H9 (cell line): ENCODE measurements at regions not wholly inside any gene's neighbourhood (a gene's known extent, or its start where the extent isn't known, plus 50 kb on each side); places are given as distances from the start of the nearest gene placed in this dataset.

Experiments
- DNase-seq: peaks from one replicate; pipeline ENCODE4 v3.0.0-alpha.2; 2017
- H2AFZ ChIP-seq: one replicate; pipeline ENCODE4 v1.6.1; 2013; ENCODE audit warnings: mild to moderate bottlenecking, low read length, control low read depth, moderate library complexity
- H2AK5ac ChIP-seq: 2 replicates; pipeline ENCODE4 v1.6.1; 2013; ENCODE audit warnings: low read length, control low read depth, mixed read lengths; ENCODE audit not compliant: insufficient read length
- H2BK120ac ChIP-seq: one replicate; pipeline ENCODE4 v1.6.1; 2013; ENCODE audit warnings: low read depth, mild to moderate bottlenecking, low read length, control low read depth, inconsistent platforms; ENCODE audit not compliant: poor library complexity, severe bottlenecking
- H2BK12ac ChIP-seq: 2 replicates; pipeline ENCODE4 v1.6.1; 2013; ENCODE audit warnings: low read length, control low read depth, mixed read lengths, low read depth; ENCODE audit not compliant: insufficient read length
- H2BK15ac ChIP-seq: 2 replicates; pipeline ENCODE4 v1.6.1; 2013; ENCODE audit warnings: low read depth, low read length, control low read depth
- H2BK20ac ChIP-seq: one replicate; pipeline ENCODE4 v1.6.1; 2013; ENCODE audit warnings: low read depth, mild to moderate bottlenecking, low read length, control low read depth, inconsistent platforms; ENCODE audit not compliant: poor library complexity, severe bottlenecking
- H2BK5ac ChIP-seq: 2 replicates; pipeline ENCODE4 v1.6.1; 2013; ENCODE audit warnings: low read length, control low read depth, mixed read lengths; ENCODE audit not compliant: insufficient read length
- H3K14ac ChIP-seq: 2 replicates; pipeline ENCODE4 v1.6.1; 2013; ENCODE audit warnings: low read length, control low read depth; ENCODE audit not compliant: insufficient read depth
- H3K18ac ChIP-seq: 2 replicates; pipeline ENCODE4 v1.6.1; 2013; ENCODE audit warnings: low read depth, mild to moderate bottlenecking, mixed read lengths, low read length, control low read depth; ENCODE audit not compliant: insufficient read length
- H3K23ac ChIP-seq: 2 replicates; pipeline ENCODE4 v1.6.1; 2013; ENCODE audit warnings: low read length, control low read depth, mixed read lengths, low read depth; ENCODE audit not compliant: insufficient read length
- H3K23me2 ChIP-seq: 2 replicates; pipeline ENCODE4 v1.6.1; 2013; ENCODE audit warnings: low read depth, mild to moderate bottlenecking, mixed read lengths, low read length, control low read depth; ENCODE audit not compliant: insufficient read length, poor library complexity, severe bottlenecking
- H3K27ac ChIP-seq: 2 replicates; pipeline ENCODE4 v1.5.1; 2013; ENCODE audit warnings: low read length, control low read depth, mixed read lengths, low read depth; ENCODE audit not compliant: insufficient read length
- H3K27me3 ChIP-seq: 2 replicates; pipeline ENCODE4 v1.6.1; 2013; ENCODE audit warnings: low read length, control low read depth, inconsistent platforms; ENCODE audit not compliant: insufficient read depth
- H3K4ac ChIP-seq: 2 replicates; pipeline ENCODE4 v1.6.1; 2013; ENCODE audit warnings: low read depth, mild to moderate bottlenecking, control low read depth, inconsistent platforms, low read length, moderate library complexity
- H3K4me1 ChIP-seq: 2 replicates; pipeline ENCODE4 v1.6.1; 2013; ENCODE audit warnings: low read length, control low read depth, inconsistent platforms; ENCODE audit not compliant: insufficient read depth
- H3K4me2 ChIP-seq: 2 replicates; pipeline ENCODE4 v1.6.1; 2013; ENCODE audit warnings: low read length, control low read depth, mixed read lengths; ENCODE audit not compliant: insufficient read length, insufficient read depth
- H3K56ac ChIP-seq: 2 replicates; pipeline ENCODE4 v1.6.1; 2013; ENCODE audit warnings: low read depth, mild to moderate bottlenecking, mixed read lengths, low read length, control low read depth; ENCODE audit not compliant: insufficient read length
- H3K79me1 ChIP-seq: 2 replicates; pipeline ENCODE4 v1.6.1; 2013; ENCODE audit warnings: low read depth, mild to moderate bottlenecking, moderate library complexity, low read length, control low read depth, inconsistent platforms; ENCODE audit not compliant: insufficient read depth, poor library complexity, severe bottlenecking
- H3K79me2 ChIP-seq: 2 replicates; pipeline ENCODE4 v1.6.1; 2013; ENCODE audit warnings: low read length, control low read depth, inconsistent platforms; ENCODE audit not compliant: insufficient read depth
- H3K9ac ChIP-seq: 2 replicates; pipeline ENCODE4 v1.6.1; 2013; ENCODE audit warnings: low read length, control low read depth, mixed read lengths; ENCODE audit not compliant: insufficient read length; ENCODE audit errors: extremely low read depth
- H3K9me3 ChIP-seq: one replicate; pipeline ENCODE4 v1.6.1; 2013; ENCODE audit warnings: low read depth, low read length, inconsistent platforms; ENCODE audit not compliant: control insufficient read depth
- H3T11ph ChIP-seq: one replicate; pipeline ENCODE4 v1.6.1; 2013; ENCODE audit warnings: mild to moderate bottlenecking, low read length, control low read depth, inconsistent platforms
- H4K20me1 ChIP-seq: one replicate; pipeline ENCODE4 v1.6.1; 2013; ENCODE audit not compliant: control insufficient read depth, insufficient read length, insufficient read depth
- H4K5ac ChIP-seq: 2 replicates; pipeline ENCODE4 v1.6.1; 2013; ENCODE audit warnings: low read depth, mild to moderate bottlenecking, mixed read lengths, low read length, control low read depth; ENCODE audit not compliant: insufficient read length
- H4K8ac ChIP-seq: replicated peaks from 2 replicates; pipeline ENCODE4 v1.6.1; 2013; ENCODE audit warnings: low read length, control low read depth, mixed read lengths, low read depth; ENCODE audit not compliant: insufficient read length
- H4K91ac ChIP-seq: 2 replicates; pipeline ENCODE4 v1.6.1; 2013; ENCODE audit warnings: low read depth, mild to moderate bottlenecking, moderate library complexity, mixed read lengths, low read length, control low read depth; ENCODE audit not compliant: insufficient read length
- H3K27ac Mint-ChIP-seq, 3 experiments: 2 replicates in 2 of 3; 3 replicates in 1 of 3; pipeline ENCODE4 v1.8.0; 2020 to 2021; ENCODE audit warnings: mixed read lengths in 3 of 3, mild to moderate bottlenecking in 1 of 3, moderate library complexity in 1 of 3
- H3K27me3 Mint-ChIP-seq: 2 replicates; pipeline ENCODE4 v1.8.0; 2021; ENCODE audit warnings: low read depth, mild to moderate bottlenecking, moderate library complexity, mixed read lengths
- H3K36me3 Mint-ChIP-seq, 3 experiments: 2 replicates in 2 of 3; 3 replicates in 1 of 3; pipeline ENCODE4 v1.8.0; 2020 to 2021; ENCODE audit warnings: low read depth in 3 of 3, mixed read lengths in 3 of 3; ENCODE audit not compliant: insufficient read depth in 1 of 3
- H3K4me1 Mint-ChIP-seq, 2 experiments: 2 replicates each; pipeline ENCODE4 v1.8.0; 2020; ENCODE audit warnings: mixed read lengths in 2 of 2
- H3K4me3 Mint-ChIP-seq, 2 experiments: 2 replicates in 1 of 2; 3 replicates in 1 of 2; pipeline ENCODE4 v1.8.0; 2020 to 2021; ENCODE audit warnings: mild to moderate bottlenecking in 2 of 2, mixed read lengths in 2 of 2, moderate library complexity in 1 of 2
- H3K9me3 Mint-ChIP-seq, 2 experiments: 2 replicates in 1 of 2; 3 replicates in 1 of 2; pipeline ENCODE4 v1.8.0; 2020; ENCODE audit warnings: mild to moderate bottlenecking in 2 of 2, mixed read lengths in 2 of 2, moderate library complexity in 1 of 2
- WGBS: extraction: QIAGEN DNeasy Blood & Tissue Kit; methylation state at CpG from one replicate; pipeline ENCODE4 v1.1.7; 2013; ENCODE audit warnings: missing lambda C conversion rate, low lambda C conversion rate, mixed read lengths; ENCODE audit not compliant: insufficient read length; ENCODE audit errors: extremely low coverage; 5-methylcytosine and 5-hydroxymethylcytosine counted together
- TF ChIP-seq, protein P1 (sequence below): fragments of 200-600 bp; sonication (generic); conservative IDR thresholded peaks from 3 replicates; pipeline ENCODE4 v1.8.0; 2021; ENCODE audit warnings: antibody characterized with exemption, mild to moderate bottlenecking

DNA sequence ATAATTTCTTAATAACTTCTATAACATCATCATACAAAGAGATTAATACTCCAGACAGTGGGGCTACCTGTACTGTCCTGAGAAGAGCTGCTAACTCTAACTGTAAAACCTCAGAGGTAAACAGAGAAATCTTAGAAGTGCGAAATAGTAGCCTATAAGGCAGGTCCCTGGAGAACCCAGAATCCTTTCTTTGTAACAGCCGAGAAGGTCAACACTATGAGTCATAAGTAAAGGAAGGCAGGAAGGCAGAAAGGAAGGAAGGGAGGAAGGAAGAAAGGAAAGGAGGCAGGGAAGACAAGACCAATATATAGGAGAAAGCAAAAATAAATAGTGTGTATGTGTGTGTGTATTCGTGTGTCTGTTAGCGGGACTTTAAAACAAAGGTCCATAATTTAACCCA is 540.6 kb downstream of the ZWINT start:
- no CpG with 5 or more reads among the region's 4 CpGs for WGBS
- Histone ChIP-seq H3K4ac (no peak overlapping the region), H4K20me1 (no peaks in the 10 kb centered on the region), H3K23ac (no peak overlapping the region), H3K4me1 (peaks cover 9% of the 10 kb centered on the region; the same call in 1 of the 2 replicates), H4K91ac (no peak overlapping the region), H4K5ac (no peak overlapping the region), H3K18ac (no peak overlapping the region), H2BK20ac (no peak overlapping the region), H3K23me2 (no peaks in the 10 kb centered on the region), H3K79me1 (no peaks in the 10 kb centered on the region), H3K14ac (no peak overlapping the region), H3K4me2 (peak overlapping the region; percentile 29), H2BK5ac (no peak overlapping the region), H2BK15ac (no peak overlapping the region), H3K27me3 (no peaks in the 10 kb centered on the region; the same call in 1 of the 2 replicates), H3K9me3 (no peaks in the 10 kb centered on the region), H2AFZ (no peak overlapping the region), H3K27ac (peak overlapping the region; percentile 67), H3K56ac (no peak overlapping the region), H2AK5ac (no peak overlapping the region), H2BK12ac (no peak overlapping the region), H2BK120ac (no peak overlapping the region), H3T11ph (no peak overlapping the region), H3K9ac (no peak overlapping the region), H4K8ac (no peak overlapping the region), H3K79me2 (no peaks in the 10 kb centered on the region)
- TF ChIP-seq, protein P1, sequence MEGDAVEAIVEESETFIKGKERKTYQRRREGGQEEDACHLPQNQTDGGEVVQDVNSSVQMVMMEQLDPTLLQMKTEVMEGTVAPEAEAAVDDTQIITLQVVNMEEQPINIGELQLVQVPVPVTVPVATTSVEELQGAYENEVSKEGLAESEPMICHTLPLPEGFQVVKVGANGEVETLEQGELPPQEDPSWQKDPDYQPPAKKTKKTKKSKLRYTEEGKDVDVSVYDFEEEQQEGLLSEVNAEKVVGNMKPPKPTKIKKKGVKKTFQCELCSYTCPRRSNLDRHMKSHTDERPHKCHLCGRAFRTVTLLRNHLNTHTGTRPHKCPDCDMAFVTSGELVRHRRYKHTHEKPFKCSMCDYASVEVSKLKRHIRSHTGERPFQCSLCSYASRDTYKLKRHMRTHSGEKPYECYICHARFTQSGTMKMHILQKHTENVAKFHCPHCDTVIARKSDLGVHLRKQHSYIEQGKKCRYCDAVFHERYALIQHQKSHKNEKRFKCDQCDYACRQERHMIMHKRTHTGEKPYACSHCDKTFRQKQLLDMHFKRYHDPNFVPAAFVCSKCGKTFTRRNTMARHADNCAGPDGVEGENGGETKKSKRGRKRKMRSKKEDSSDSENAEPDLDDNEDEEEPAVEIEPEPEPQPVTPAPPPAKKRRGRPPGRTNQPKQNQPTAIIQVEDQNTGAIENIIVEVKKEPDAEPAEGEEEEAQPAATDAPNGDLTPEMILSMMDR, result no peak
- Mint-ChIP-seq H3K27ac (peak overlapping the region; percentile 78 to 94 (median 88); a peak in 6 of 7 replicates), H3K36me3 (peaks cover 31 to 47% (median 32%) of the 10 kb centered on the region in 3 experiments), H3K4me3 (peak overlapping the region; percentile 4 to 53; a peak in 2 of 5 replicates), H3K9me3 (peaks cover 20 to 39% of the 10 kb centered on the region in 2 experiments), H3K4me1 (peaks cover 48 to 52% of the 10 kb centered on the region in 2 experiments), H3K27me3 (peaks cover 3% of the 10 kb centered on the region; the same call in 1 of the 2 replicates)
- no peak for DNase-seq
